ENCODE measurements at regions not wholly inside any gene's neighbourhood (a gene's known extent, or its start where the extent isn't known, plus 50 kb on each side); places are given as distances from the start of the nearest gene placed in this dataset.
A peak's percentile ranks its signal among the peaks of the same experiment; 100 is the strongest.
"Not testable (repeated sequence)": the region's sequence is repeated elsewhere in the genome, so short reads cannot be mapped to it uniquely, and the experiment has no call there.

DNA sequence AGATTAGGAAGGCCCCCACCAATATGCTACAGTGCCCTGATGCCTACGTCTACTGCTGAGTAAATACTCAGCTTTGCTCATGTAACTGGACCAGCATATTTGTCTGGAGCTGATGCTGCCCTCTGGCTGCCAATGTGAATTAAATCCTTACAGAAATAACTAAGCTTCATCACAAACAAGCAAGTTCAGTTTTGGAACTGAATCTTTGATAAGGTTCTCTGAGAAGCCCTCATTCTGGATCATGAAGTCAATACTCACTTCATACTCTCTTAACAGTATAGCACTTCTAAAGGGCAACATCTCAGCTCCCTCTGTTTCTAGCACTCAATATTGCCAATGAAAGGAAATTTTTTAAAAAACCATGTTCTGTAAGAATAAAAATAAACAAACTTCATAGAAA lies 246.7 kb downstream of the ETV1 start:
- DNase-seq: peak; percentile 6 to 36

DNA sequence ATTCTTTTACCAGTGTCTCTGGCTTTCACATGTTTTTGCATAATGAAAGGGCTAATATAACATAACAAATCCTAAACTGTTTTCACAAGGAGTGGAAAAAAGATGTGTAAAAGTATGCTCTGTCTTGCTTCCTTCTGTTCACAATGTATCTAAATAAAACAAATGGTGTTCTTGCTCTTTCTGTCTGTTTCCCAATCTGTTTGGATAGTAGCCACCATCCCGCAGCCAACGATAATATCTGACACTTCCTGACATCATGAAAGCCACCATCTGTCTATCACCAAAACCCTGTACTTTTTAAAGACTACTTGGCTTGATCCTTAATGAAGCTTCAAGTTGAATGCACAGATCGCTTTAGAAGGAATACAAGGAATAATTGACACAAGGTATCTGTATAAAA lies 246.2 kb downstream of the ETV1 start:
- DNase-seq: no peak

DNA sequence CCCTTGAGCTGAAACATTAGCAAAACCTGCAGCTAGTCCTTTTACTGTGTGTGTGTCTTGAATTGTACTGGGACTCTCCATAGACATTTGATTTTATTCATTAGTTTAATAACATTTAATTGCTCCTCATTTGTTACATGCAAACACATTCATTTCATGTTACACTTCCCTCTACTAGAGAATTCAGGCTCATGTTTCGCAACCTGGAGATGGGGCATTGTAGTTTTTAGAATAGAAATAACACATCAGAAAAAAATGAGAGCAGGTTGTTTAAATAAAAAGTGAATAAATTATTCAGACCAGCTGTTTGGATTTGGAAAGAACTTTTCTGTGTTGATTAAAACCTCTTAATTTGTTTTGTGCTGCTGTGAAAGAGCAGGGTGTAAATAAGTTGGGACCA lies 243.9 kb downstream of the ETV1 start:
- DNase-seq: no peak

DNA sequence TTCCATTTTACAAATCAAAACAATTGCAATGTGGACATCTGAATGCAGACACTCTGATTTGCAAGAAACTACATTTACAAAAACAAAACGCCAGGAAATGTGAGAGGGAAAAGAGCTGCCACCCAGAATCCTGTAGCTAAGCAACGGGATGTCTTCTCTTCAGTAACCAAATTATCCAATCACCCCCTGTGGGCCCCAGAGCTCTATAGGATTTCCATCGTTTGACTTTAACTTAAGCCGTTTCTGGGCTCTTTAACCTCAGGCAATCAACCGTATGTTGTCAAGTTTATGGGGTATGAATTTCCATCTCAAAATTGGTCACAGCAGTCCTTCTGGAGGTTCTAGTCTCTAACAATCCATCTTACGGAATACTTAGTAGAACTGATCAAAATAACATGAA lies 240.5 kb downstream of the ETV1 start:
- DNase-seq: no peak

DNA sequence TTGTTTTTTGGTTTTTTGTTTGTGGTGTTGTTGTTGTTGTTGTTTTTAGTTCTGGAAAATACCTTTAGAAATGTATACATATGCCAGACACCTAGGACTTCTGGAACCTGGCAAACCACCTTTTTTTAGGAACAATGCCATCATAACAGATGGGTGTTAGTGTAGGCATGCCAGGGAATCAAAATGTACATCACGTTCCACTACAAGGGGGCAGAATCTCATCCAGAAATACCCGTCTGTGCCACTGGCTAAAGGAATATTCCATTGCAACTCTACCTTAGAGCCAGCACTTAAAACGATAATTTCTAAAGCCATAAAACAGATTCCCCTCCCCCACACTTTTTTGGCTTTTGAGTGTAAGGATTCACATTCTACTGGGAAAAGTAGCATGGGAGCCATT lies 239.8 kb downstream of the ETV1 start:
- DNase-seq: no peak

DNA sequence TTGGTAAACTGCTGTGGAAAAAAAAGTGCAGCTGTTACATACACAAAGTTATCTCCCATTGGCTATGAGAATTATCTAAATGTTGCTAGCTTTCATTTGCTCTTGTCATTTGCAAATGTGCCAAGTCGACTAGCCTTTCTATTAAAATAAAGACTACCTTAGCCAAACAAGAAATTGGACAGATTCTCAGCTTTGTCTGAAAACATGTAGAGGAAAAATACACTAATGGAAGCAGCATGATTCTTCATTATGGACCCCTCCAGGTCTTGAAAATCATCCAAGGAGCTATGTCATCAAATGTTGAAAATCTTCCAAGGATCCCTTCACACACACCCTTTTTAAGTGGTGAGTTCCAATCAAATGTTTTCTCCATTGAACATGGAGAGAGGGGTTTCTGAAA lies 237.7 kb downstream of the ETV1 start:
- no peak for DNase-seq

DNA sequence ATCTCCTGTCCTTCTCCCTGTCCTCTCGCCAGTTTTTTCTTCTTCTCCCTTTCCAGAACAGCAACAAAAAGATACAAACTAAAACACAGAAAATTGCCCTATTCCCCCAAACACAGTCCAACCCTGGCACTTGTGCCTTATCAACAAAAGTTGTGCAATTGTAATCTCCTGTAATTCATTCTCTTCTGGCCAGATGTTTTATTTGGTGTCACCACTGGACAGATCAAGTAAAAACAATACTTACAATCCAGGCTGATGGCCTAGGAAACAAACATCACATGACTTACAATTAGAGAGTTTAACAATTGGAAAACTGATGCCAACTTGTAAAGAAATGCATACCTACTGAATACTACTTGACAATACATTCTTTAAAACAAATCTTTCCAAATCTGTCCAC lies 231.6 kb downstream of the ETV1 start:
- no peak for DNase-seq

DNA sequence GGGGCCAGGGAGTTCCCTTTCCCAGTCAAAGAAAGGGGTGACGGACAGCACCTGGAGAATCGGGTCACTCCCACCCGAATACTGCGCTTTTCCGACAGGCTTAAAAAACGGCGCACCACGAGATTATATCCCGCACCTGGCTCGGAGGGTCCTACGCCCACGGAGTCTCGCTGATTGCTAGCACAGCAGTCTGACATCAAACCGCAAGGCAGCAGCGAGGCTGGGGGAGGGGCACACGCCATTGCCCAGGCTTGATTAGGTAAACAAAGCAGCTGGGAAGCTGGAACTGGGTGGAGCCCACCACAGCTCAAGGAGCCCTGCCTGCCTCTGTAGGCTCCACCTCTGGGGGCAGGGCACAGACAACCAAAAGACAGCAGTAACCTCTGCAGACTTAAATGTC lies 223.6 kb downstream of the ETV1 start:
- DNase-seq: not testable (repeated sequence)

DNA sequence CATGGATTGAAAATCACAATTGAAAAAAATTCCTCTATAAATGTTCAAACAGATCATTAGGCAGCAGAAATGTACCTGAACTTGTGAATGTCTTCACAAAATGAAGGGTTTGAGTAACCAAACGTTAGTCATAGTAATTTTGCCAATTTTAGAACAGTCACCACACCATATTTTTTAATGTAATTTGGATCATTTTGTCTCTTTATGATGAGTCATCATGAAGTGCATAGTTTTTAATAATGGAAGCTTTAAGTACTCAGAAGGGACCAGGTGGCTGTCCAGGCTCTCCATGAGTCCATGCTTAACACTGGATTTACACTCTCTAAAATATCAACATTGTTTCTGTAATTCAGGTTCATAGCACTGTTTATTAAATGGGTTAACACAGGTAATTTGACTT lies 219.2 kb downstream of the ETV1 start:
- DNase-seq: no peak

DNA sequence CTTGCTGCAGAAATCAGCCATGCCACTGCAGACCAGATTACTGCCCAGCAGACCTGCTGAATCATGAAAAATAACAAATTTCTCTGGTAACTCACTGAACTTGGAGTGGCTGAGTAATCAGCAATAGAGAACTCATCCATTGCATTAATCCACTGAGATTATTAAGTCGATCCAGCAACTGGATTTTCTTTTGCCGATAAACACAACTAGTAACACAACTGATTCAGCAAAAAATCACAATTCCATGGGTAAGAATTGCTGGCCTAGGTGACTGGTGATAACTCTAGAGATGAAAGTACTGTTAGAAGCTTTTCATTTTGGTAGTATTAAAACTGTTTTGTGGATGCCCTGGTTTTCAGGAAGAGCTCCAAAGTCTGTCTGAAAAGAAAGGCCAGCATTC lies 214.5 kb downstream of the ETV1 start:
- DNase-seq: no peak

DNA sequence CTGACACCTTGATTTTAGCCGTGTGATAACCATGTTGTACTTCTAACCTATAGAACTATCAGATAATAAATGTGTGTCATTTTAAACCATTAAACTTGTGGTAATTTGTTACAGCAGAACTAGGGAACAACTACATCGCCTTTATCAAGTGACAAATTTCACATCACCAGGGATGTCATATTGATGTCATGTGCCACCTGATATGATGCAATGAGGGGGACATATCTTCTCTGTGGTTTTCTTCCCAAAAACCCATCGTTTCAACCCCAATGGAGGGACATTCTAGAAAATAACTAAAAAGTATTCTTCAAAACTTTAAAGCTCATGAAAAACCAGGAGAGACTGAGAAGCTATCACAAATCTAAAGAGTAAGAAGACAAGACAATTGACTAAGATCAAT lies 212.2 kb downstream of the ETV1 start:
- no peak for DNase-seq

DNA sequence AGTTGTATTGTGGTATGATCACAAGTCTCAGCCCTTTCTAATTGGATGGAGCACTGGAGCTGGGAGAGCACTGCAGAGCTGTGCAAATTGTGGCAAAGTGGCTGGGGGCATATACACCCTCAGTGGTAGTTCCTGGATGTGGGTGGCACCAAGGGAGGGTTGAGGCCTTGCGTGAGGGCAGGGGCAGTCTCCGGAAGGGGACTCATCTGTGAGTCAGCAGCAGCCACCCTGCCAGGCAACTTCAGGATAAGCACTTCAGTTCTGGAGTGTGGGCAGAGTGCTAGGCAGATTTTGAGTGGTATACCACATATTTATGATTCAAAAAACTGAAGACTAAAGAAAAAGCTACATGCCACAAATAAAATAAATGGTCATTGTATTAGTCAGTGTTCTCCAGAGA lies 210.5 kb downstream of the ETV1 start:
- DNase-seq: no peak

DNA sequence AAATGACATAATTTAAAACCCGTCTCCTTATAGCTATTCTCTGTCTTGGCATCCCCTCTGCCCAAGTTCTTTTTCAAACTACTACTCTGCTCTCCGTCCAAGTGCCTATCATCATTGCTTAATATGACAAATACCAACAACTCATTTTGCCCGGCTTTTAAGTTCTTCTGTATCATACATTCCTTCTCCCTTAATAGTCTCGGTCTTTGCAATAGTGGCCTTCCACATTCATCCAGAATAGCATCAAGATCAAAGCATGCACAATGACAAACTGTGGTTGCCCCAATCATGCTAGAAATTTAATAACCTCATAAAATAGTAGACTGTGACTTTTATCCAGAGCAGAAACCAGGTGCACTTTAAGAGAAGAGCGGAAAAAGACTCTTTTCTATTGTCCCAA lies 198.9 kb downstream of the ETV1 start:
- DNase-seq: no peak

DNA sequence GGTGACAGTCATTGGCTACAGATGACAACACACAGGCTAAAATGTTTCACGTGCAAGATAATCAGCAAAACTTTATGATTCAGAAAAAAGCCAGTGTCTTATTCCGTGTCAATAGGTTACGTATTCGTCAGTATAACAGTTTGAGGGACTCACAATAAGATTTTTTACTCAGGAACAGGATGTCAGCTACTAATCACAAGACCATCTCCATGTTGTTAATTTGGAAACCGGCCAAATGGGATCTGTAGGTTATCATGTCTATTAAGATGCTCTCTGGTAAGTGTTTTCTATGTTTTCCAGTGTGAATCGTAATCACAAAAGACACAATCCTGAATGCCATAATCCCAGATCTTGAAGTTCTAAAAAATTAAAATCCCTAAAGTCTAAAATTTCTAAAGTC lies 197.3 kb downstream of the ETV1 start:
- no peak for DNase-seq

DNA sequence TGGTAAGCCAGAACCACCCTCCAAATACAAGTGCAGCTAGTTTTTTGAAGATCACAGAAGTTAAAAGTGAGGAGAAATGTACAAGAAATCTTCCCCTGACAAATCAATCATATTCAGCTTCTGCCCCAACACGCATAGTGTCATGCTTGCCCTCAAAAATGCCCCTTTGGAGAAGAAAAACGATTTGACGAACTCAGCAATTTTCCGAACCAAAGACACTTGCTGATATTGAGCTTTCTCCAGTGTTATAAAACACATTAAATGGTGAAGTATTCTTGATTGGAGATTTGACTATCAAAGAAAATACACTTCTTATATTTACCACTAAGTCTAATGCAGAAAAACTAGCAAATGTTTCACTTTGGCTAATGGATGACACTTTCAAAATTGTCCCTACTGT lies 195.5 kb downstream of the ETV1 start:
- DNase-seq: no peak

DNA sequence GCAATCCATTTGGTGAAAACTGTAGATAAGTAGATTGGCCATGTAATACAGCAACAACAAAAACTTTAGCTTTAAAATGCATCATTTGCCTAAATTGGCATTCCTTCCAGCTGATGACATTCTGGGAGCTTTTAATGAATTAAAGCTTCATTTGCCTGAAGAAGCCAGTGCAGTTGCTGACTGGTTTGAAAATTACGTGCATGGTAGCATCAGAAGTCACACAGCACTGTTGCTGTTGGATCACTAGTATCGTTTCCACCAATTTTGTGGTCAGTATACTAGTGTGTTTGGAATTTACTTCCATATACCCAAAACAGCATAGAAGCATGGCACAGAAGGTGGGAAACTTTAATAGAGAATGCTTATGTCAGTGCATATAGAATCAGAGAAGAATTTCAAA lies 194.9 kb downstream of the ETV1 start:
- no peak for DNase-seq

DNA sequence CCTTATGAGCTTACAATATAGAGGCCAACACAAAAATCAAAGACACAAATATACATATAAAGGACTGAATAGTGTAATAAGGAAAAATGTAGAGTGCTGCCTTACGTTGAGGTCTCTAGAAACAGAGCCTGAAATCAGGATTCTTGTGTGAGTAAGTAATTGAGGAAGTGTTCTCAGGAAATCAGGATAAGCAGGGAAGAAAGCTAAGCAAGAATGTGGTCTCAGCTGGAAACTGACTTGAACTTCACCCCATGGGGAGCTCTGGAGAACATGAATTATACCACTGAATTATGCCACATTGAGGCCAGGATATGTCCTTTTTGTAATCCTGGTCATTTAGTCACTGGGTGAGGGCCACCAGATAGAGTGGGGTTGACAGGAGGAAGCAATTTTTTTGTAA lies 191.9 kb downstream of the ETV1 start:
- DNase-seq: no peak

DNA sequence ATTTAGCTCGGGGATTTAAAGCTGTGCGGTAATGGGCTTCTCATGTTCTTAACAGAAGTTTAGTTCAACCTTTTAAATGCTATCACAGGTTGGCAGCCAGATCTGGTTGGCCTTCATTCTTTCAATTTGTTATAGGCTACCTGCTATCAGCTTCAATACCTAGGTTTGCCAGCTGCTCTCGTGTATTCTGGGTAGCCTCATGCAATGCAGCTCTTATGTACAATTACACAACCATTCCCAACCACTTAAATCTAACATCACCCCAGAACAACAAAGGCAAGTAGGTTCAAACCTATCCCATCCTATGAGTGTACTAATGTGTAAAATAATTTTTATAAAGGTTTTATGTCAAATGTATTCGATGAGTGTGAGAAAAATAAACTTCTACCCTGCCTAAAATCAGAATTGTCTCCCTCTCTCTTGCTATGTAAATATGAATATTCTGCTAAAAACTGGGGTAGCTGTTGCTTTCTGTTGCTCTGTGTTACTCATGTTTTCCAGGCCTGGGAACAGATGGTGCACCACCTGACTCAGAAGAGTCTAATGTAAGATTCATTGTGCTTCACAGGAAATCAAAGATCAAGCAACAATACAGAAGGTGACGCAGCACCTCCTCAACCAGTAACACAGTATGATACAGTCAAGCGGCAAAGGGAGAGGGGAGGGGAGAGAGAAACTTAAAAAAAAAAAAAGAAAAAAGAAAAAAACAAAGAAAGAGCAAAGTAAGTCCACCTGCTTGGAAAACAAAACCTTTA lies 188.6 kb downstream of the ETV1 start:
- DNase-seq: no peak

DNA sequence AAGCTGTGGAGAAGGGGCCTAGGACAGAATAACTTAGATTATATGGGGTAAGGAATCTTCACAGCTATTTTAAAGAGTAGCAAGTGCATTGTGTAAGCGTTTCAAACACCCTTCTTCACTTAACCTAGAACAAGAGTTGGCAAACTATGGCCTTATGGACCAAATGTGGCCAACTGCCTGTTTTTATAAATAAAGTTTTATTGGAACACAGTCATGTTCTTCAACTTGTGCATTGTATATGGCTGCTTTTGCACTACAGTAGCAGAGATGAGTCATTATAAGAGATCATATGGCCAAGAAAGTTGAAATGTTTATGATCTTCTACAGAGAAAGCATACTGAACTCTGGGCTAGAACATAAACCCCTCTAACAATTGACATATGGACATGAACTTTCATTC lies 187.8 kb downstream of the ETV1 start:
- no peak for DNase-seq

DNA sequence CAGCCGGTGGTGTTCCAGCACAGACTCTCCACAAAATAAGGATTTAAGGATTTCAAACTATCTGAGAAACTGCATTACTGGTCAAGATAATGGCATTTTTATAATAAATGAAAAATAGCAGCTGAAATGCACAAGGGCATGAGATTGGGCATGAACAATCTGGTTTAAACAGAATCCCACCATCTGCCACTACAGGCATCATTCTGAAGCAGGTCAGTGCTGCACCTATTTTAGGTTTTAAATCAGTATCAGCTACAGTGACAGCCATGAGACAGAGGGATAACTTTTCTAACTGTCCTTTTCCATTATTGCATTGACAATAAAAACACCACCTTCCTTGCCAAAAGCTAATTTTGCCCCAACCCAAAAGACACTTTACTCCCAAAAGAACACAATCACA lies 186.8 kb downstream of the ETV1 start:
- no peak for DNase-seq

DNA sequence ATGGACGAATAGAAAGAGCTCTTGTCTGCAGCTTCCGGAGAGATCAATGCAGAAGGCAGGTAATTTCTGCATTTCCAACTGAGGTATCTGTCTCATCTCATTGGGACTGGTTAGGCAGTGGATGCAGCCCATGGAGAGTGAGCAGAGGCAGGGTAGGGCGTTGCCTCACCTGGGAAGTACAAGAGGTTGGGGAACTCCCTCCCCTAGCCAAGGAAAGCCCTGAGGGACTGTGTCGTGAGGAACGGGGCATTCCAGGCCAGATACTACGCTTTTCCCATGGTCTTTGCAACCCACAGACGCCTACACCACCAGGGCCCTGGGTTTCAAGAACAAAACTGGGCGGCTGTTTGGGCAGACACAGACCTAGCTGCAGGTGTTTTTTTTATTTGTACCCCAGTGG lies 186.3 kb downstream of the ETV1 start:
- no peak for DNase-seq

DNA sequence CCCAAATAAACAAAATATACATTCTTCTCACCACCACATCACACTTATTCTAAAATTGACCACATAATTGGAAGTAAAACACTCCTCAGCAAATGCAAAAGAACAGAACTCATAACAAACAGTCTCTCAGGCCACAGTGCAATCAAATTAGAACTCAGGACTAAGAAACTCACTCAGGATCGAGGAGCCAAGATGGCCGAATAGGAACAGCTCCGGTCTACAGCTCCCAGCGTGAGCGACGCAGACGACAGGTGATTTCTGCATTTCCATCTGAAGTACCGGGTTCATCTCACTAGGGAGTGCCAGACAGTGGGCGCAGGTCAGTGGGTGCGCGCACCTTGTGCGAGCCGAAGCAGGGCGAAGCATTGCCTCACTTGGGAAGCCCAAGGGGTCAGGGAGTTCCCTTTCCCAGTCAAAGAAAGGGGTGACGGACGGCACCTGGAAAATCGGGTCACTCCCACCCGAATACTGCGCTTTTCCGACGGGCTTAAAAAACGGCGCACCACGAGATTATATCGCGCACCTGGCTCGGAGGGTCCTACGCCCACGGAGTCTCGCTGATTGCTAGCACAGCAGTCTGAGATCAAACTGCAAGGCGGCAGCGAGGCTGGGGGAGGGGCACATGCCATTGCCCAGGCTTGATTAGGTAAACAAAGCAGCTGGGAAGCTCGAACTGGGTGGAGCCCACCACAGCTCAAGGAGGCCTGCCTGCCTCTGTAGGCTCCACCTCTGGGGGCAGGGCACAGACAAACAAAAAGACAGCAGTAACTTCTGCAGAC lies 183.2 kb downstream of the ETV1 start:
- not testable (repeated sequence) for DNase-seq

DNA sequence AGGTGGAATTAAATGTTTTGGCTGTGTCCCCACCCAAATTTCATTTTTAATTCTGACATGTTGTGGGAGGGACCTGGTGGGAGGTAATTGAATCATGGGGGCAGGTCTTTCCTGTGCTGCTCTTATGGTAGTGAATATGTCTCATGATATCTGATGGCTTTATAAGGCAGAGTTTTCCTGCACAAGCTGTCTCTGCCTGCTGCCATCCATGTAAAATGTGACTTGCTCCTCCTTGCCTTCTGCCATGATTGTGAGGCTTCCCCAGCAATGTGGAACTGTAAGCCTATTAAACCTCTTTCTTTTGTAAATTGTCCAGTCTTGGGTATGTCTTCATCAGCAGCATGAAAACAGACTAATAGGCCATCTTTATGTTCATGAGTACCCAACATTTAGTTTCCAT lies 172.2 kb downstream of the ETV1 start:
- DNase-seq: not testable (repeated sequence)

DNA sequence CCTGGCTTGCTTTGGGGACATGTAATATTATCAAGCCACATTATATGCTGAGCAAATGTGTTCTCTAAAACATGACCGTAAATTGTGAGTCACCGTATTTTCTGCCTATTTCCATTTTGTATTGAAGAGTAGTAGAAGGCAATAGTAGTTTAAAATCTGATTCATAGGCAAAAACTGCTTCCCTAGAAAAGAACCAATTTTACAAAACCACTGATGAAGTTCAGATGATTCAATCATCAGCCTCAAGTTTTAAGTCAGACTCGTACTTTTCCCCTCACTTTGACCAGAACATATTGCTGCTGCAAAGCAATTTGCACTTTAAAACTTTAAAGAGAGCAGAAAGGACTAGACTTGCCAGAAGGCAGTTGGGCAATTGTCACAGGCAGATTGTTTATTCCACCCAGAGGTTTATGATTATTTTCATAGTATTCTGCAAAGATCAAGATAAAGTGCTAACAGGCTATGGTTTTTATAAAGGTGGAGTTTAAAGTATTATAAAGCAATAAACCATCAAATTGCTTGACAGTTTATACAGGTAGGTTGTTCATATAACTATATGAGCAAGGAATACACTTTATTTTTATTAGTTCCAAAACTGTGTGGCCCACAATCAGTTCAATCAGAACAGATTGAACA lies 168.2 kb downstream of the ETV1 start:
- no peak for DNase-seq
